ENCODE measurements at regions not wholly inside any gene's neighbourhood (a gene's known extent, or its start where the extent isn't known, plus 50 kb on each side); places are given as distances from the start of the nearest gene placed in this dataset.
A peak's percentile ranks its signal among the peaks of the same experiment; 100 is the strongest.

DNA sequence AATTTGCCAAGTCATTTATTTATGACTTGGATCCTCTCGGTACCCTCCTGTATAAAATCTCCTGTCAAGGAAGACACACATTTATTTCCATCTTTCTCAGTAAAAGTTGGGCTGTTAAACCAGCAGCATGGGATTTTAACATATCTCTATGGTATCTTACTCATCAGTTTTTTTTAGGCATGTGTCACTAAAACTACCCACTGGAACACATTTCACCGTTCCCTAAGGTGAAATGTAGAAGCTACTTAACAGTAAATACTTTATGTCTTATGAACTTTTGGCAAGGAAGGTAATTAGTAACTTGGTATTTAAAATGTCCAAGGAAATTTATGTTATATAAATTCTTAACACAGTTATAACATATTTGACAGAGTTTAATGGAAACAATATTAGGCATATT is 152.5 kb upstream of the HDAC9 start:
- intact Hi-C loops (cut with micrococcal nuclease): loop anchor here (5.0 to 10.0 kb wide), 2 partner anchors 1041 to 1368 kb away; no protein-coding TSS in a partner anchor
- Mint-ChIP-seq H3K4me3 (ENCODE audit: unreplicated experiment) (no peak overlapping the region), H3K27me3 (ENCODE audit: insufficient read depth, unreplicated experiment) (no peaks in the 10 kb centered on the region), H3K9me3 (ENCODE audit: unreplicated experiment) (peaks cover 15% of the 10 kb centered on the region), H3K27ac (ENCODE audit: low read depth, unreplicated experiment) (no peak overlapping the region), H3K36me3 (ENCODE audit: insufficient read depth, unreplicated experiment) (no peaks in the 10 kb centered on the region), H3K4me1 (ENCODE audit: insufficient read depth, unreplicated experiment) (no peaks in the 10 kb centered on the region)
- POLR2A ChIA-PET: interaction anchor here (1.2 kb wide), 1 partner anchor 9 kb away, joined by 4 read pairs; no protein-coding TSS in a partner anchor
- DNase-seq (ENCODE audit: unreplicated experiment): no peak
- TF ChIP-seq, protein P1, sequence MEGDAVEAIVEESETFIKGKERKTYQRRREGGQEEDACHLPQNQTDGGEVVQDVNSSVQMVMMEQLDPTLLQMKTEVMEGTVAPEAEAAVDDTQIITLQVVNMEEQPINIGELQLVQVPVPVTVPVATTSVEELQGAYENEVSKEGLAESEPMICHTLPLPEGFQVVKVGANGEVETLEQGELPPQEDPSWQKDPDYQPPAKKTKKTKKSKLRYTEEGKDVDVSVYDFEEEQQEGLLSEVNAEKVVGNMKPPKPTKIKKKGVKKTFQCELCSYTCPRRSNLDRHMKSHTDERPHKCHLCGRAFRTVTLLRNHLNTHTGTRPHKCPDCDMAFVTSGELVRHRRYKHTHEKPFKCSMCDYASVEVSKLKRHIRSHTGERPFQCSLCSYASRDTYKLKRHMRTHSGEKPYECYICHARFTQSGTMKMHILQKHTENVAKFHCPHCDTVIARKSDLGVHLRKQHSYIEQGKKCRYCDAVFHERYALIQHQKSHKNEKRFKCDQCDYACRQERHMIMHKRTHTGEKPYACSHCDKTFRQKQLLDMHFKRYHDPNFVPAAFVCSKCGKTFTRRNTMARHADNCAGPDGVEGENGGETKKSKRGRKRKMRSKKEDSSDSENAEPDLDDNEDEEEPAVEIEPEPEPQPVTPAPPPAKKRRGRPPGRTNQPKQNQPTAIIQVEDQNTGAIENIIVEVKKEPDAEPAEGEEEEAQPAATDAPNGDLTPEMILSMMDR (IDR thresholded peaks at IDR 0.05; ENCODE audit: unreplicated experiment): no peak
- no TSS peak for BruUV-seq (replicated peaks)
- CTCF ChIA-PET: interaction anchor here (0.6 kb wide), 1 partner anchor 1482 kb away, joined by 3 read pairs; no protein-coding TSS in a partner anchor

DNA sequence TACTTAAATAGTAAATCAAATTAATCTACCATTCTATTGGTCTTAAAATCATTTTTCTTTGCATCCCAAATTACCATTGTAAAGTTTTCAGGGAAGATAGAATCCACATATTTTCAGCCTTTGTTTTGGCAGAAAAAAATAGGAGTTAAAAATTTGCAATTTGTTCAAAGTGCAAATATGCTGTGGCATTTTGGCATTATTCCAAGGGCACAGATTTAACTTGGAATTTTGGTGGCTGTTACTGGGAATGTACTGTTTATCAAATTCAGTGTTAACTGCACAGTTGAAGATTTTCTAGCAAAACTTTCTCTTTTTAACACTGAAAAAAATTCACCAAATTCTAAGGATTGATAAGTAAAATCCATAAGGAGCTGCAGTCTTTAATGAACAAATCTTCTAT is 151.0 kb upstream of the HDAC9 start:
- CTCF ChIA-PET: interaction anchor here (0.6 to 2.1 kb wide), 9 partner anchors 21 to 663 kb away, joined by 3 to 18 read pairs (median 8); no protein-coding TSS in a partner anchor
- POLR2A ChIA-PET: interaction anchor here (0.6 to 1.5 kb wide), 4 partner anchors 11 to 383 kb away, joined by 3 to 4 read pairs (median 3); no protein-coding TSS in a partner anchor
- H3K27me3 Mint-ChIP-seq (ENCODE audit: insufficient read depth, unreplicated experiment): no peaks in the 10 kb centered on the region
- intact Hi-C loops (cut with micrococcal nuclease): loop anchor here (2.0 to 10.0 kb wide), 3 partner anchors 280 to 1370 kb away; no protein-coding TSS in a partner anchor
- DNase-seq (ENCODE audit: unreplicated experiment): no peak
- H3K27ac Mint-ChIP-seq (ENCODE audit: low read depth, unreplicated experiment): no peak overlapping the region
- H3K4me3 Mint-ChIP-seq (ENCODE audit: unreplicated experiment): no peak overlapping the region
- H3K36me3 Mint-ChIP-seq (ENCODE audit: insufficient read depth, unreplicated experiment): no peaks in the 10 kb centered on the region
- no TSS peak for BruUV-seq (replicated peaks)
- TF ChIP-seq, protein P1 (IDR thresholded peaks at IDR 0.05; ENCODE audit: unreplicated experiment): no peak
- H3K4me1 Mint-ChIP-seq (ENCODE audit: insufficient read depth, unreplicated experiment): no peaks in the 10 kb centered on the region
- H3K9me3 Mint-ChIP-seq (ENCODE audit: unreplicated experiment): peaks cover 15% of the 10 kb centered on the region

DNA sequence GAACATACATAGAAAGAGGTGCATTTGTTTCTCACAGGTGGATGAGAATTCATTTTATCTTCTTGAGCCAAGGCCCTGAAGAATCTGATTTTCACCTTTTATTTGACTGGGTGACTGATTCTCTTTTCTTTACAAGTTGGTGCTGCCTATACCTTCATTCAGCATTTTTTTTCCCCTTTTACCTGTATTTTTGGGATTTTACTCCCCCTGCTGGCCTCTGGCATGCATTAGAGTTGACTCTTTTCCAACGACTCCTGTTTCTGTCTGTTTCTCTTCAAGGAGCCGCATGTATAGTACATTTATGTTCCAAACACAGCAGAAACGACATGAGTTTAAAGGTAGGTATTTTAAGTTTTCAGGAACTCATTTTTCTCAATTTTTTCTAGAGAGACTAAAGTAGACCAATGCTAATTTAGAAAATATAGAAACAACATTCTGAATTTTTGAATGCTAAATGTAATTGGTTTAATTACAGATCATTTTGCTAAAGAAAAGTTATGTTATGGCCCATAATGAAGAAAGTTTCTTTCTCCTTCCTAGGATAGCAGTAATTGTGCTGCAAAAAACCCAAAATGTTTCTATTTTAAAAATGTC is 149.8 kb upstream of the HDAC9 start:
- POLR2A ChIA-PET: interaction anchor here (0.7 kb wide), 1 partner anchor 642 kb away, joined by 3 read pairs; no protein-coding TSS in a partner anchor
- TF ChIP-seq, protein P1 (IDR thresholded peaks at IDR 0.05; ENCODE audit: unreplicated experiment): peak; percentile 74
- Mint-ChIP-seq H3K4me3 (ENCODE audit: unreplicated experiment) (no peak overlapping the region), H3K4me1 (ENCODE audit: insufficient read depth, unreplicated experiment) (no peaks in the 10 kb centered on the region), H3K27me3 (ENCODE audit: insufficient read depth, unreplicated experiment) (no peaks in the 10 kb centered on the region), H3K9me3 (ENCODE audit: unreplicated experiment) (peaks cover 6% of the 10 kb centered on the region), H3K27ac (ENCODE audit: low read depth, unreplicated experiment) (no peak overlapping the region), H3K36me3 (ENCODE audit: insufficient read depth, unreplicated experiment) (no peaks in the 10 kb centered on the region)
- DNase-seq (ENCODE audit: unreplicated experiment): peak; percentile 78
- CTCF ChIA-PET: interaction anchor here (0.6 to 2.1 kb wide), 26 partner anchors 12 to 1074 kb away, joined by 3 to 18 read pairs (median 4); no protein-coding TSS in a partner anchor
- BruUV-seq (replicated peaks): no TSS peak
- intact Hi-C loops (cut with micrococcal nuclease): loop anchor here (1.0 to 10.0 kb wide), 6 partner anchors 281 to 1454 kb away; no protein-coding TSS in a partner anchor

DNA sequence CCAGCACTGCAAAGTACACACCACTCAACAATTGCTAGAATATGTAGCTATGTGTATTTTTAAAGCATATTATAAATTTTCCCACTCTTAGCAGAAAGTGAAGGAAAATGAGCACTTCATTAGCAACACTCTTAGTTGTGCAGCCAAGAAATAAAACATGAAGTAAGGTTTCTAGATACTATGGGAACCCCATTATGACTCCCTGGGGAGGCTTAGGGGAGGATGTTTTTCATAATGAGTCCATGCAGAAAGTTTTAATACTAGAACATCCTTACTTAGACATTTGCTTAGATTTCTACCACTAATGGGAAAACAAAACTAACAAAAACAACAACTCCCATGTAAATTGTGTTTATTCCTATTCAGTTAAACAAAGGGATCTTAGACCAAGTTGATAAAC is 148.4 kb upstream of the HDAC9 start:
- no peak for DNase-seq (ENCODE audit: unreplicated experiment)
- POLR2A ChIA-PET: no interaction called here
- Mint-ChIP-seq H3K36me3 (ENCODE audit: insufficient read depth, unreplicated experiment) (no peaks in the 10 kb centered on the region), H3K9me3 (ENCODE audit: unreplicated experiment) (no peaks in the 10 kb centered on the region), H3K4me1 (ENCODE audit: insufficient read depth, unreplicated experiment) (no peaks in the 10 kb centered on the region), H3K4me3 (ENCODE audit: unreplicated experiment) (no peak overlapping the region), H3K27ac (ENCODE audit: low read depth, unreplicated experiment) (no peak overlapping the region), H3K27me3 (ENCODE audit: insufficient read depth, unreplicated experiment) (no peaks in the 10 kb centered on the region)
- TF ChIP-seq, protein P1 (IDR thresholded peaks at IDR 0.05; ENCODE audit: unreplicated experiment): no peak
- intact Hi-C loops (cut with micrococcal nuclease): loop anchor here (10.0 kb wide), 1 partner anchor 1372 kb away; no protein-coding TSS in a partner anchor
- BruUV-seq (replicated peaks): no TSS peak
- CTCF ChIA-PET: interaction anchor here (0.5 to 9.5 kb wide), 7 partner anchors 223 to 1033 kb away, joined by 3 to 291 read pairs (median 3); no protein-coding TSS in a partner anchor
